ENCODE measurements at regions not wholly inside any gene's neighbourhood (a gene's known extent, or its start where the extent isn't known, plus 50 kb on each side); places are given as distances from the start of the nearest gene placed in this dataset.

DNA sequence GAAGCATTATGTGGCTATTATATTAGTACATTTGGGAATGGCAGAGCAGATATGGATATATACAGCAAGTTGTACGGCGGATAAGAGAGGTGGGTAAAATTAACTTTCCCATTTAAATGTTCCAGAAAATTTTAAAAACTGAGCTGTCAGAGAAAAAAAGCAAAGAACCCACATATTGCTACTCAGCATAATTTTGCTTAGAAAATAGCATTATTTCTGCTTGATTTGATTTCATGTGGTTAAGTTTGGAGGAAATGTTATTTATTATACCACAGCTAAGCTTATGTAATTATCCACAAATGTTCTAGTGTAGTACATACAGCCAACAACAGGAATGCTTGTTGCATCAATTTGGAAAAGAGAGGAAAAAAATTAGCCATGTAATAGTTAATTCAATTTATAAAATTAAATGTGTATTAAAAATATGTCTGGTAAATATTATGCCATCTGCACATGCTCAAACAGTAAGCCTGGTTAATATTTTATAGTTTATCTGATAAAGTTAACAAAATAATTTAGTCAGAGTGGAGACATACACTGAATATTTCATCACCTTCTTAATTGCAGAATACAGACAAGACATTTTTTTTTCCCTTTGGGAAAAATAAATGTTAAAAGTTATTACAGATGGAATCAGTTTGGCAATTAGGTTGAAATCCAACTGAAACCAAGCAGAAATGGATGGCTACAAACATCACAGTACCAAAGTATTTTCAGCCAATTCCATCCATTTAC is 172.1 kb upstream of the ID4 start:
- H3K27ac ChIP-seq (ENCODE audit: insufficient read depth, low read length, poor library complexity, severe bottlenecking): no peak overlapping the region
- Mint-ChIP-seq H3K4me1 (no peaks in the 10 kb centered on the region), H3K27ac (no peak overlapping the region), H3K4me3 (no peak overlapping the region), H3K27me3 (no peaks in the 10 kb centered on the region), H3K36me3 (no peaks in the 10 kb centered on the region), H3K9me3 (peaks cover 0 to 12% (median 1%) of the 10 kb centered on the region in 7 donors)
- H3K4me1 ChIP-seq (ENCODE audit: control insufficient read depth, insufficient read depth, low read length, poor library complexity, severe bottlenecking): no peaks in the 10 kb centered on the region
- H3K27me3 ChIP-seq (ENCODE audit: control insufficient read depth, insufficient read depth, low read length): no peaks in the 10 kb centered on the region
- DNase-seq: no peak
- no peaks in the 10 kb centered on the region for H3K36me3 ChIP-seq (ENCODE audit: control insufficient read depth, insufficient read depth, low read length)
- H3K9me3 ChIP-seq (ENCODE audit: control insufficient read depth in 2 of 2, low read length in 2 of 2): no peaks in the 10 kb centered on the region
- no peak overlapping the region for H3K4me3 ChIP-seq (ENCODE audit: low read depth, low read length)
- no peak for ATAC-seq (ENCODE audit: low read depth in 2 of 2)

DNA sequence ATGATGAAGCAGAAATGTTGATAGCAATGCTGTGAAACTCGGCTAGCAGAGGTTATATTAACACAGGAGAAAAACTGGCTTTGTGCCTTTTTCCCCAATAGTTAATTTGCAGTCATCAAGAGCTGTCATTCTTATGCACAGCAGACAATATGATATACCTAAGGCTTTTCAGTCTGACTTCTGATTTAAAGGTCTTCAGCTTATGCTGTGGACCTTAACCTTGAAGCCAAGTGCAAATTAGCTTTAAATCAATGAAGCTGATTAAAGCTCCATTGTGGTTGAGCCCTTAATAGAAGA is 171.6 kb upstream of the ID4 start:
- H3K36me3 Mint-ChIP-seq: no peaks in the 10 kb centered on the region
- no peak overlapping the region for H3K4me3 Mint-ChIP-seq
- no peaks in the 10 kb centered on the region for H3K27me3 ChIP-seq (ENCODE audit: control insufficient read depth, insufficient read depth, low read length)
- no peaks in the 10 kb centered on the region for H3K4me1 ChIP-seq (ENCODE audit: control insufficient read depth, insufficient read depth, low read length, poor library complexity, severe bottlenecking)
- ATAC-seq (ENCODE audit: low read depth in 2 of 2): no peak
- H3K4me1 Mint-ChIP-seq: no peaks in the 10 kb centered on the region
- no peak for DNase-seq
- no peaks in the 10 kb centered on the region for H3K9me3 ChIP-seq (ENCODE audit: control insufficient read depth in 2 of 2, low read length in 2 of 2)
- no peaks in the 10 kb centered on the region for H3K27me3 Mint-ChIP-seq
- H3K36me3 ChIP-seq (ENCODE audit: control insufficient read depth, insufficient read depth, low read length): no peaks in the 10 kb centered on the region
- H3K4me3 ChIP-seq (ENCODE audit: low read depth, low read length): no peak overlapping the region
- no peak overlapping the region for H3K27ac ChIP-seq (ENCODE audit: insufficient read depth, low read length, poor library complexity, severe bottlenecking)
- H3K27ac Mint-ChIP-seq: no peak overlapping the region
- peaks cover 0 to 12% (median 1%) of the 10 kb centered on the region in 7 donors for H3K9me3 Mint-ChIP-seq

DNA sequence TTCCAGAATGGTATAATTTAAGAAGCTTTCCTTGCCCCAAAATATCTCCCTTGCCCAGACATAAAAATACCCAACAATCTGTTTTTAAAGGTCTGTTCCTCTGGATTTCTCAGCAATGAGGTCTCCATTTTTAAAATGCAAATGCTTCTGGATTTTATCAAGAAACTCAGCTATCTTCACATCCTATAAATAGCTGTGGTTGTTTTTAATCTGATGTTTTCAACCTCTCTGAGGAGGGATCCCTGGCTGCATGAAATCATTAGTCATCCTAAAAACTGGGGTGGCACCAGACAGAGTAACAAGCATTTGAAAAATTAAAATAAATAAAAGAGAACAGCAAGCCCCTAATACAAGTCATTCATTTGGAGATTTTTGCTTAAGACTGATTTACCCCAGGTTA is 168.5 kb upstream of the ID4 start:
- H3K27me3 ChIP-seq (ENCODE audit: control insufficient read depth, insufficient read depth, low read length): no peaks in the 10 kb centered on the region
- Mint-ChIP-seq H3K4me3 (no peak overlapping the region), H3K27me3 (no peaks in the 10 kb centered on the region), H3K36me3 (no peaks in the 10 kb centered on the region), H3K27ac (no peak overlapping the region), H3K9me3 (peaks cover 0 to 9% (median 2%) of the 10 kb centered on the region in 7 donors), H3K4me1 (no peaks in the 10 kb centered on the region)
- no peak overlapping the region for H3K4me3 ChIP-seq (ENCODE audit: low read depth, low read length)
- no peak overlapping the region for H3K27ac ChIP-seq (ENCODE audit: insufficient read depth, low read length, poor library complexity, severe bottlenecking)
- ATAC-seq (ENCODE audit: low read depth in 2 of 2) (no peak), DNase-seq (no peak)
- no peaks in the 10 kb centered on the region for H3K4me1 ChIP-seq (ENCODE audit: control insufficient read depth, insufficient read depth, low read length, poor library complexity, severe bottlenecking)
- H3K9me3 ChIP-seq (ENCODE audit: control insufficient read depth in 2 of 2, low read length in 2 of 2): no peaks in the 10 kb centered on the region
- no peaks in the 10 kb centered on the region for H3K36me3 ChIP-seq (ENCODE audit: control insufficient read depth, insufficient read depth, low read length)

DNA sequence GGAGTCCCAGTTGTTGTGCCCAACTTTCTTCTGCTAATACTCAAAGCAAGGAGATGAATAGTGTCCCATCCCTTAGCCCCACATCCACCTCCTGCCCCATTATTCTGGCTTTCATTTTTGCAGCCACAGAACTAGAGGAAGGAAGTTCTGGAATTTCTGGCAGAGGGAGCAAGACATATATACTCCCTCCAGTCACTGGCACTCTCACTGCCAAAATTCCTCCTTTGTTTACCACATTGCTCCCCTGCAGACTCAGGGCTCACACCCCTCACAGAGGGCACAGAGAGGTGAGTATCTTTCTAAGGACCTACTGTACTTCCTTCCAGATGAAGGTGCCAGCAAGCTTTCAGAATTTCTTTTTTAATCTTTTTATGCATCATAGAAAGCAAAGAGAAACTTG is 168.0 kb upstream of the ID4 start:
- Histone ChIP-seq H3K4me1 (ENCODE audit: control insufficient read depth, insufficient read depth, low read length, poor library complexity, severe bottlenecking) (no peaks in the 10 kb centered on the region), H3K4me3 (ENCODE audit: low read depth, low read length) (no peak overlapping the region), H3K9me3 (ENCODE audit: control insufficient read depth in 2 of 2, low read length in 2 of 2) (no peaks in the 10 kb centered on the region), H3K27ac (ENCODE audit: insufficient read depth, low read length, poor library complexity, severe bottlenecking) (no peak overlapping the region), H3K36me3 (ENCODE audit: control insufficient read depth, insufficient read depth, low read length) (no peaks in the 10 kb centered on the region), H3K27me3 (ENCODE audit: control insufficient read depth, insufficient read depth, low read length) (no peaks in the 10 kb centered on the region)
- Mint-ChIP-seq H3K4me3 (no peak overlapping the region), H3K9me3 (peaks cover 0 to 9% (median 2%) of the 10 kb centered on the region in 7 donors), H3K27me3 (no peaks in the 10 kb centered on the region), H3K27ac (no peak overlapping the region), H3K4me1 (no peaks in the 10 kb centered on the region), H3K36me3 (no peaks in the 10 kb centered on the region)
- ATAC-seq (ENCODE audit: low read depth in 2 of 2) (no peak), DNase-seq (no peak)

DNA sequence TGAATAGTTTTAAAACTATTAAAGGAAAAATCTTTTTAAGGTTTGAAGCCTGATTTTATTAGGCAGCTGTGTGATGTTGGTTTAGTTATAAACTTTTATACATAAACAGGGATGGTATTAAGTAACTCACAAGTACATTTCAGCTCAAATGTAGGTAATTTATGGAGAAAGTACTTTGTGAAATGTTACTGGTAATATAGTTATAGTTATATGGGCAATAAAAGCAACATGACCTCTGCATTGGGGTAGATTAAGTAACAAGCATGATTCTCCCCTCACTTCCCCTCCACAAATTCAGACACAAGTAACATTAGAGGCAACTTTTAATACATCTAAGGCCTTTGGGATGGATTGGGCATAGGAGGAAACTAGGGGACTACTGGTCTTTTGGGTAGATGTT is 154.3 kb upstream of the ID4 start:
- no peak for ATAC-seq (ENCODE audit: low read depth in 2 of 2)

DNA sequence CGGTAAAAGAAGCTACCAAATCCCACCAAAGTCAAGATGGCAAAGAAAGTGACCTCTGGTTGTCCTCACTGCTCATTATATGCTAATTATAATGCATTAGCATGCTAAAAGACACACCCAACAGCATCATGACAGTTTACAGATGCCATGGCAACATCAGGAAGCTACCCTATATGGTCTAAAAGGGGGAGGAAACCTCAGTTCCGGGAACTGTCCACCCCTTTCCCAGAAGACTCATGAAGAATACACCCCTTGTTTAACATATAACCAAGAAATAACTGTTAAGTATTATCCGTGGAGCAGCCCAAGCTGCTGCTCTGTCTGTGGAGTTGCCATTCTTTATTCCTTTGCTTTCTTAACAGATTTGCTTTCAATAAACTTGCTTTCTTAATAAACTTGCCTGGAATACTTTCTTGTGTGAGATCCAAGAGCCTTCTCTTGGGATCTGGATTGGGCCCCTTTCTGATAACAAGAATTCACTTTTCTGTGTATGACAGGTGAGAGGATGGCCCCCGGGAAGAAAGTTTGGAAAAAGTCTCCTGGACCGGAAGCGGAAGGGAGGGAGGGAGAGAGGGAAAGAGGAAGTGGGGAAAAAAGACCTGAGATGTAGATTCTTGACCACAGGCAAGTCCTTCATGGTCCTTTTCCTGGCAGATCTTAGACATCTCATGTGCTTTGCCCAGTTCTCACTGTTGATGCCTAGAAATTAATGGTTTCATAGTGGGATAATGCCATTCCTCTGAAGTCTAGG is 146.7 kb upstream of the ID4 start:
- H3K9me3 Mint-ChIP-seq: peaks cover 0 to 13% (median 4%) of the 10 kb centered on the region in 7 donors
- DNase-seq (no peak), ATAC-seq (ENCODE audit: low read depth in 2 of 2) (no peak)
- no peak overlapping the region for H3K4me3 Mint-ChIP-seq
- H3K27me3 Mint-ChIP-seq: peaks cover 4% of the 10 kb centered on the region
- H3K27ac ChIP-seq (ENCODE audit: insufficient read depth, low read length, poor library complexity, severe bottlenecking): no peak overlapping the region
- no peaks in the 10 kb centered on the region for H3K27me3 ChIP-seq (ENCODE audit: control insufficient read depth, insufficient read depth, low read length)
- H3K36me3 ChIP-seq (ENCODE audit: control insufficient read depth, insufficient read depth, low read length): no peaks in the 10 kb centered on the region
- H3K27ac Mint-ChIP-seq: no peak overlapping the region
- H3K4me1 ChIP-seq (ENCODE audit: control insufficient read depth, insufficient read depth, low read length, poor library complexity, severe bottlenecking): no peaks in the 10 kb centered on the region
- no peak overlapping the region for H3K4me3 ChIP-seq (ENCODE audit: low read depth, low read length)
- no peaks in the 10 kb centered on the region for H3K36me3 Mint-ChIP-seq
- H3K4me1 Mint-ChIP-seq: no peaks in the 10 kb centered on the region
- no peaks in the 10 kb centered on the region for H3K9me3 ChIP-seq (ENCODE audit: control insufficient read depth in 2 of 2, low read length in 2 of 2)

More for the DNA sequence above, 154.3 kb upstream of the ID4 start:
- Histone ChIP-seq H3K36me3 (ENCODE audit: control insufficient read depth, insufficient read depth, low read length) (no peaks in the 10 kb centered on the region), H3K4me3 (ENCODE audit: low read depth, low read length) (no peak overlapping the region), H3K27ac (ENCODE audit: insufficient read depth, low read length, poor library complexity, severe bottlenecking) (no peak overlapping the region), H3K27me3 (ENCODE audit: control insufficient read depth, insufficient read depth, low read length) (no peaks in the 10 kb centered on the region), H3K4me1 (ENCODE audit: control insufficient read depth, insufficient read depth, low read length, poor library complexity, severe bottlenecking) (no peaks in the 10 kb centered on the region), H3K9me3 (ENCODE audit: control insufficient read depth in 2 of 2, low read length in 2 of 2) (no peaks in the 10 kb centered on the region)
- Mint-ChIP-seq H3K4me1 (no peaks in the 10 kb centered on the region), H3K4me3 (no peak overlapping the region), H3K9me3 (peaks cover 0 to 13% (median 4%) of the 10 kb centered on the region in 7 donors), H3K27me3 (no peaks in the 10 kb centered on the region), H3K27ac (no peak overlapping the region), H3K36me3 (no peaks in the 10 kb centered on the region)
- DNase-seq: no peak

DNA sequence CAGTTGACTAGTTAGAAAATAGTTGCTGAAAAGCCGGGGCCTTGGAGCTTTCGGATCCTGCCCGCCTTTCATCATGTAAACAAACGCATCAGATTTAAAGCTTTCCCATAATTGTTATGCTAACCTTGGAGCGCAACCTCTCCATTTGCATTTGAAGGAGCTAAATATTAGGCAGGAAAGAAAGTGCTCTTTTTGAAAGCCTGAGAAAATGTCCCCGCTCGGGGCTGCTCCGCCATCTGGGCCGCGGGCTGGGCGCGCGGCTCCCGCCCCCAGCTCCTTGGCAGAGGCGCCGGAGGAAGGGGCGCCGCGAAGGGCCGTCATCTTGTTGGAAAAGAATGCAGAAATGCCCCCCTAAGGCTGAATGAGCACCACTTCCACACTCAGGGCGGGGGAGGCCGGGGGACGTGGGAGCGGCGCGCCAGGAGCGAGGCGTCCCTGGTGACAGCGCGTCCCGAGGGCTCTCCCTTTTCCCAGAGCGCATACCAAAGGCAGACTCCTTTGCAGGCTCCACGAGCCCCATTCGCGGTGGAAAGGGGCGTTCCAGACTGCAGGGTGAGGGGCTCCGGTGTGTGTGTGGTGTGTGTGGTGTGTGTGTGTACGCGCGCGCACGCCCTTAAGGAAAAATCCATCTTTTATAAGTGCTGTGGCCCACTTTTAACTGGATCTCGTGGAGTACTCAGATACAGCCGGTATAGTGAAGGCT is 145.6 kb upstream of the ID4 start:
- no peak overlapping the region for H3K4me3 ChIP-seq (ENCODE audit: low read depth, low read length)
- Mint-ChIP-seq H3K36me3 (no peaks in the 10 kb centered on the region), H3K27ac (no peak overlapping the region), H3K9me3 (peaks cover 0 to 13% (median 4%) of the 10 kb centered on the region in 7 donors), H3K4me3 (no peak overlapping the region), H3K4me1 (no peaks in the 10 kb centered on the region), H3K27me3 (peaks cover 4% of the 10 kb centered on the region)
- no peaks in the 10 kb centered on the region for H3K27me3 ChIP-seq (ENCODE audit: control insufficient read depth, insufficient read depth, low read length)
- H3K27ac ChIP-seq (ENCODE audit: insufficient read depth, low read length, poor library complexity, severe bottlenecking): no peak overlapping the region
- no peaks in the 10 kb centered on the region for H3K4me1 ChIP-seq (ENCODE audit: control insufficient read depth, insufficient read depth, low read length, poor library complexity, severe bottlenecking)
- H3K36me3 ChIP-seq (ENCODE audit: control insufficient read depth, insufficient read depth, low read length): no peaks in the 10 kb centered on the region
- ATAC-seq (ENCODE audit: low read depth in 2 of 2): no peak
- DNase-seq: no peak
- no peaks in the 10 kb centered on the region for H3K9me3 ChIP-seq (ENCODE audit: control insufficient read depth in 2 of 2, low read length in 2 of 2)

Measured in CD4-positive, CD25-positive, alpha-beta regulatory T cell (primary cell).